B cell (primary cell): ENCODE measurements at regions not wholly inside any gene's neighbourhood (a gene's known extent, or its start where the extent isn't known, plus 50 kb on each side); places are given as distances from the start of the nearest gene placed in this dataset.

Experiments used
- ATAC-seq: fragments of 200-7000 bp; cut with Tn5 transposase; one replicate; pipeline ENCODE4 v1.10.0; 2021; ENCODE audit warnings: low read depth, mild to moderate bottlenecking, moderate number of reproducible peaks, moderate library complexity
- CTCF ChIA-PET: fragments of 350-600 bp; sonication (Branson Sonifier 250); formaldehyde crosslinking; loops from one replicate; lab custom pipeline; 2021; ENCODE audit warnings: antibody characterized with exemption, inconsistent platforms; lab: Charles Lee
- POLR2A ChIA-PET: fragments of 350-600 bp; sonication (Branson Sonifier 250); formaldehyde crosslinking; loops from one replicate; lab custom pipeline; 2021; ENCODE audit warnings: antibody characterized with exemption; lab: Charles Lee
- DNase-seq: peaks from one replicate; pipeline ENCODE4 v3.0.0; 2013
- H2AFZ ChIP-seq: 2 replicates; pipeline ENCODE4 v1.6.1; 2012; ENCODE audit warnings: mild to moderate bottlenecking, low read depth, low read length; ENCODE audit not compliant: insufficient read depth, poor library complexity, severe bottlenecking
- H3K27ac ChIP-seq, 2 donors: 1 replicate in 1 of 2; 2 replicates in 1 of 2; pipeline ENCODE4 v1.5.1; 2012 to 2013; ENCODE audit warnings: low read length in 2 of 2, mild to moderate bottlenecking in 2 of 2, moderate library complexity in 1 of 2
- H3K27me3 ChIP-seq, 4 experiments: fragments of 200-600 bp in 1 of 4; sonication (generic) in 1 of 4; replicated peaks in 1 of 4; 1 replicate in 2 of 4; 2 replicates in 2 of 4; pipeline versions ENCODE4 v1.6.1 to v1.7.0; 2013 to 2016; ENCODE audit warnings: low read length in 3 of 4, mild to moderate bottlenecking in 2 of 4, mixed read lengths in 1 of 4, moderate library complexity in 1 of 4; ENCODE audit not compliant: insufficient read depth in 4 of 4, control insufficient read depth in 3 of 4; ENCODE audit errors: control extremely low read depth in 1 of 4
- H3K36me3 ChIP-seq, 2 experiments: replicated peaks in 1 of 2; 1 replicate in 1 of 2; 2 replicates in 1 of 2; pipeline versions ENCODE4 v1.6.1 to v1.7.1; 2013; ENCODE audit warnings: low read length in 1 of 2; ENCODE audit not compliant: insufficient read depth in 2 of 2, control insufficient read depth in 1 of 2; ENCODE audit errors: control extremely low read depth in 1 of 2, extremely low read depth in 1 of 2
- H3K4me1 ChIP-seq, 2 donors: fragments of 200-600 bp in 1 of 2; sonication (generic) in 1 of 2; 1 replicate in 1 of 2; 2 replicates in 1 of 2; pipeline versions ENCODE4 v1.5.1 to v1.6.1; 2013 to 2017; ENCODE audit warnings: low read length in 2 of 2; ENCODE audit not compliant: control insufficient read depth in 2 of 2, insufficient read depth in 2 of 2
- H3K4me2 ChIP-seq: replicated peaks from 2 replicates; pipeline ENCODE3; 2012; ENCODE audit warnings: mild to moderate bottlenecking, low read depth, low read length; ENCODE audit not compliant: poor library complexity, severe bottlenecking
- H3K4me3 ChIP-seq, 5 experiments: fragments of 200-600 bp in 1 of 5; sonication (generic) in 1 of 5; 1 replicate in 3 of 5; 2 replicates in 2 of 5; pipeline versions ENCODE4 v1.5.1 to v1.7.0; 2011 to 2016; ENCODE audit warnings: low read length in 4 of 5, mild to moderate bottlenecking in 4 of 5, low read depth in 2 of 5, control low read depth in 1 of 5, moderate library complexity in 1 of 5; ENCODE audit not compliant: insufficient read depth in 1 of 5; ENCODE audit errors: control extremely low read depth in 1 of 5, extremely low read depth in 1 of 5
- H3K79me2 ChIP-seq: fragments of 200-600 bp; sonication (generic); one replicate; pipeline ENCODE4 v1.6.0; 2016; ENCODE audit warnings: low read length; ENCODE audit not compliant: control insufficient read depth, insufficient read depth
- H3K9ac ChIP-seq: fragments of 200-600 bp; sonication (generic); 2 replicates; pipeline ENCODE4 v1.6.1; 2017; ENCODE audit warnings: mild to moderate bottlenecking, low read length, moderate library complexity
- H3K9me3 ChIP-seq, 3 donors: one replicate each; pipeline versions ENCODE4 v1.6.1 to v1.7.1; 2013; ENCODE audit warnings: low read length in 2 of 3; ENCODE audit not compliant: control insufficient read depth in 2 of 3, insufficient read depth in 1 of 3; ENCODE audit errors: control extremely low read depth in 1 of 3
- H4K20me1 ChIP-seq: 2 replicates; pipeline ENCODE4 v1.6.0; 2012; ENCODE audit warnings: mild to moderate bottlenecking, low read length; ENCODE audit not compliant: insufficient read depth, control insufficient read depth, poor library complexity, severe bottlenecking
- H3K27ac Mint-ChIP-seq: one replicate; pipeline ENCODE4 v1.8.0; 2021; ENCODE audit warnings: mixed read lengths
- H3K27me3 Mint-ChIP-seq: one replicate; pipeline ENCODE4 v1.8.0; 2021; ENCODE audit warnings: mixed read lengths
- H3K4me1 Mint-ChIP-seq: one replicate; pipeline ENCODE4 v1.8.0; 2021; ENCODE audit warnings: mixed read lengths
- H3K4me3 Mint-ChIP-seq: one replicate; pipeline ENCODE4 v1.8.0; 2021; ENCODE audit warnings: mixed read lengths
- H3K9me3 Mint-ChIP-seq: one replicate; pipeline ENCODE4 v1.8.0; 2022; ENCODE audit warnings: mixed read lengths; ENCODE audit not compliant: insufficient read depth
- EZH2 ChIP-seq: IDR thresholded peaks from 2 replicates; pipeline ENCODE4 v1.6.1; 2012; ENCODE audit warnings: borderline replicate concordance, low read depth, mild to moderate bottlenecking, moderate library complexity, low read length; ENCODE audit not compliant: insufficient read depth, poor library complexity, severe bottlenecking
- WGBS: methylation state at CpG from one replicate; pipeline ENCODE4 v1.1.5; 2013; ENCODE audit warnings: missing lambda C conversion rate; ENCODE audit not compliant: insufficient coverage; 5-methylcytosine and 5-hydroxymethylcytosine counted together
- intact Hi-C: fragments of 100-400 bp; cut with micrococcal nuclease; formaldehyde crosslinking; loops from one replicate; pipeline ENCODE4 v1.10.0; 2022
- TF ChIP-seq, protein P1 (sequence below): fragments of 200-600 bp; IDR thresholded peaks from one replicate; pipeline ENCODE4 v1.8.0; 2022; ENCODE audit warnings: antibody characterized with exemption, mild to moderate bottlenecking

DNA sequence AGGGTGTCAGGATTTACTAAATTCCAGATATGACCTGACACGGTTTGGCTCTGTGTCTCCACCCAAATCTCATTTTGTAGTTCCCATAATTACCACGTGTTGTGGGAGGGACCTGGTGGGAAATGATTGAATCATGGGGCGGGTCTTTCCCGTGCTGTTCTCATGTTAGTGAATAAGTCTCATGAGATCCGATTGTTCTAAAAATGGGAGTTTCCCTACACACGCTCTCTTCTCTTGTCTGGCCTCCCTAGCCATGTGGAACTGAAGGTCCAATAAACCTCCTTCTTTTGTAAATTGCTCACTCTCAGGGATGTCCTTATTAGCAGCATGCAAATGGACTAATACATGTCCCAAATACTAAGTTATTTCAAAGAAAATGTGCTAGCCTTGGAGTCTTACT, 121.1 kb downstream of the CENPW start:
- no peak for ATAC-seq
- Mint-ChIP-seq H3K27me3 (no peaks in the 10 kb centered on the region), H3K4me1 (no peaks in the 10 kb centered on the region), H3K9me3 (no peaks in the 10 kb centered on the region), H3K27ac (no peak overlapping the region), H3K4me3 (no peak overlapping the region)
- H3K4me2 ChIP-seq: no peak overlapping the region
- no peaks in the 10 kb centered on the region for H3K9me3 ChIP-seq
- TF ChIP-seq, protein P1, sequence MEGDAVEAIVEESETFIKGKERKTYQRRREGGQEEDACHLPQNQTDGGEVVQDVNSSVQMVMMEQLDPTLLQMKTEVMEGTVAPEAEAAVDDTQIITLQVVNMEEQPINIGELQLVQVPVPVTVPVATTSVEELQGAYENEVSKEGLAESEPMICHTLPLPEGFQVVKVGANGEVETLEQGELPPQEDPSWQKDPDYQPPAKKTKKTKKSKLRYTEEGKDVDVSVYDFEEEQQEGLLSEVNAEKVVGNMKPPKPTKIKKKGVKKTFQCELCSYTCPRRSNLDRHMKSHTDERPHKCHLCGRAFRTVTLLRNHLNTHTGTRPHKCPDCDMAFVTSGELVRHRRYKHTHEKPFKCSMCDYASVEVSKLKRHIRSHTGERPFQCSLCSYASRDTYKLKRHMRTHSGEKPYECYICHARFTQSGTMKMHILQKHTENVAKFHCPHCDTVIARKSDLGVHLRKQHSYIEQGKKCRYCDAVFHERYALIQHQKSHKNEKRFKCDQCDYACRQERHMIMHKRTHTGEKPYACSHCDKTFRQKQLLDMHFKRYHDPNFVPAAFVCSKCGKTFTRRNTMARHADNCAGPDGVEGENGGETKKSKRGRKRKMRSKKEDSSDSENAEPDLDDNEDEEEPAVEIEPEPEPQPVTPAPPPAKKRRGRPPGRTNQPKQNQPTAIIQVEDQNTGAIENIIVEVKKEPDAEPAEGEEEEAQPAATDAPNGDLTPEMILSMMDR: no peak
- no peak for TF ChIP-seq EZH2
- POLR2A ChIA-PET: no interaction called here
- no peaks in the 10 kb centered on the region for H3K27me3 ChIP-seq
- H3K4me3 ChIP-seq: no peak overlapping the region
- CTCF ChIA-PET: no interaction called here
- 75% methylated on average over 1 of the region's 6 CpGs for WGBS
- H3K4me1 ChIP-seq: no peaks in the 10 kb centered on the region
- H3K36me3 ChIP-seq: no peaks in the 10 kb centered on the region
- no peak for DNase-seq
- no peaks in the 10 kb centered on the region for H3K79me2 ChIP-seq
- intact Hi-C loops: no loop called here
- H4K20me1 ChIP-seq: no peaks in the 10 kb centered on the region
- no peak overlapping the region for H3K9ac ChIP-seq
- H3K27ac ChIP-seq: no peak overlapping the region
- H2AFZ ChIP-seq: no peak overlapping the region

DNA sequence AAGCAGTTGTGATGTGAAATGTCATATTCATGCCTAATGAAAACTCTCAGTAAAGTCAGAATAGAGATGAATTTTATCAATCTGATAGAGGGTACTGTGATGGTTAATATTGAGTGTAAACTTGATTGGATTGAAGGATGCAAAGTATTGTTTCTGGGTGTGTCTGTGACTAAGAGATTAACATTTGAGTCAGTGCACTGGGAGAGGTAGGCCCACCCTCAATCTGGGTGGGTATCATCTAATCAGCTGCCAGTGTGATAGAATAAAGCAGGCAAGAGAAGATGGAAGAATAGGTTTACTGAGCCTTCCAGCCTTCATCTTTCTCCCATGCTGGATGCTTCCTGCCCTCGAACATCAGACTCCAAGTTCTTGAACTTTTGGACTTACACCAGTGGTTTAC, 124.3 kb downstream of the CENPW start:
- H3K27ac ChIP-seq: no peak overlapping the region
- no peaks in the 10 kb centered on the region for H3K27me3 ChIP-seq
- Mint-ChIP-seq H3K4me1 (no peaks in the 10 kb centered on the region), H3K27me3 (no peaks in the 10 kb centered on the region), H3K27ac (no peak overlapping the region), H3K9me3 (no peaks in the 10 kb centered on the region), H3K4me3 (no peak overlapping the region)
- no peaks in the 10 kb centered on the region for H4K20me1 ChIP-seq
- WGBS: 45% methylated on average over 1 of the region's 1 CpG
- intact Hi-C loops: no loop called here
- H3K9me3 ChIP-seq: no peaks in the 10 kb centered on the region
- H3K9ac ChIP-seq: no peak overlapping the region
- no peak overlapping the region for H3K4me3 ChIP-seq
- CTCF ChIA-PET: no interaction called here
- TF ChIP-seq EZH2: no peak
- TF ChIP-seq, protein P1: no peak
- no peak for DNase-seq
- H3K36me3 ChIP-seq: no peaks in the 10 kb centered on the region
- no peak for ATAC-seq
- no peaks in the 10 kb centered on the region for H3K4me1 ChIP-seq
- no peak overlapping the region for H3K4me2 ChIP-seq
- no peak overlapping the region for H2AFZ ChIP-seq
- H3K79me2 ChIP-seq: no peaks in the 10 kb centered on the region
- POLR2A ChIA-PET: no interaction called here
